Osteoblast (primary cell): ENCODE measurements at regions not wholly inside any gene's neighbourhood (a gene's known extent, or its start where the extent isn't known, plus 50 kb on each side); places are given as distances from the start of the nearest gene placed in this dataset.
"Not testable (repeated sequence)": the region's sequence is repeated elsewhere in the genome, so short reads cannot be mapped to it uniquely, and the experiment has no call there.

ENCODE experiments used
- DNase-seq: peaks from one replicate; pipeline ENCODE4 v3.0.0; 2011; ENCODE audit warnings: low spot score, mixed read lengths; ENCODE audit not compliant: insufficient read length; ENCODE audit errors: missing footprints
- H2AFZ ChIP-seq: 2 replicates; pipeline ENCODE4 v1.6.0; 2011; ENCODE audit warnings: mild to moderate bottlenecking, low read length
- H3K27ac ChIP-seq: 2 replicates; pipeline ENCODE4 v1.5.1; 2011; ENCODE audit warnings: mild to moderate bottlenecking, low read depth, low read length, moderate library complexity
- H3K27me3 ChIP-seq: 2 replicates; pipeline ENCODE4 v1.6.0; 2012; ENCODE audit warnings: mild to moderate bottlenecking, control low read depth, inconsistent platforms, low read length, moderate library complexity; ENCODE audit not compliant: insufficient read depth
- H3K36me3 ChIP-seq: 2 replicates; pipeline ENCODE4 v1.5.1; 2011; ENCODE audit warnings: mild to moderate bottlenecking, low read length, control low read depth, moderate library complexity; ENCODE audit not compliant: insufficient read depth
- H3K4me1 ChIP-seq: 2 replicates; pipeline ENCODE4 v1.5.1; 2011; ENCODE audit warnings: mild to moderate bottlenecking, low read length, control low read depth, moderate library complexity; ENCODE audit not compliant: insufficient read depth
- H3K4me2 ChIP-seq: 2 replicates; pipeline ENCODE4 v1.6.0; 2011; ENCODE audit warnings: mild to moderate bottlenecking, low read length; ENCODE audit not compliant: insufficient read depth
- H3K4me3 ChIP-seq: fragments of 200-600 bp; sonication (generic); 3 replicates; pipeline ENCODE4 v1.5.1; 2012; ENCODE audit warnings: mild to moderate bottlenecking, low read length, inconsistent platforms; ENCODE audit not compliant: insufficient read depth
- H3K79me2 ChIP-seq: 2 replicates; pipeline ENCODE4 v1.6.0; 2012; ENCODE audit warnings: mild to moderate bottlenecking, low read length, control low read depth, inconsistent platforms; ENCODE audit not compliant: insufficient read depth
- H3K9me3 ChIP-seq: 2 replicates; pipeline ENCODE4 v1.5.1; 2011; ENCODE audit warnings: low read depth, low read length, control low read depth
- H4K20me1 ChIP-seq: 2 replicates; pipeline ENCODE4 v1.6.0; 2012; ENCODE audit warnings: mild to moderate bottlenecking, low read length, control low read depth; ENCODE audit not compliant: insufficient read depth
- CTCF ChIP-seq: IDR thresholded peaks from 2 replicates; pipeline ENCODE4 v1.5.1; 2011; ENCODE audit warnings: mild to moderate bottlenecking, low read depth, low read length, moderate library complexity; ENCODE audit errors: extremely low read depth

DNA sequence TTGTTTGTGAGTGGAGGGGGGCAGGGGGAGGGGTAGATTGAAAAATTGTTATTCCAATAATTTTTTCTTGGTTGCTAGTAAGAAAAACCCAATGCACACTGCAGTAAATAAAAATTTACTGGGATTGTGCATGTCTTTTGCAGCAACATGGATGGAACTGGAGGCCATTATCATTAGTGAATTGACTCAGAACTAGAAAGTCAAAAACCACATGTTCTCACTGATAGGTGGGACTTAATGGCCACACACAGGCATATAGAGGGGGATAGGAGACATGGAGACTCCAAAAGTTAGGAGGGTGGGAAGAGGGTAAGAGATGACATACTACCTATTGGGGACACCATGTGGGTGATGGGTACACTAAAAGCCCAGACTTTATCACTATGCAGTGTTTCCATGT is 67.2 kb downstream of the BUB3 start:
- Histone ChIP-seq H3K9me3 (no peaks in the 10 kb centered on the region), H3K4me3 (no peak overlapping the region), H3K36me3 (no peaks in the 10 kb centered on the region), H4K20me1 (no peaks in the 10 kb centered on the region), H3K27me3 (no peaks in the 10 kb centered on the region), H3K27ac (no peak overlapping the region), H3K4me2 (no peak overlapping the region), H3K79me2 (no peaks in the 10 kb centered on the region), H3K4me1 (no peaks in the 10 kb centered on the region), H2AFZ (no peak overlapping the region)
- no peak for DNase-seq
- no peak for TF ChIP-seq CTCF

DNA sequence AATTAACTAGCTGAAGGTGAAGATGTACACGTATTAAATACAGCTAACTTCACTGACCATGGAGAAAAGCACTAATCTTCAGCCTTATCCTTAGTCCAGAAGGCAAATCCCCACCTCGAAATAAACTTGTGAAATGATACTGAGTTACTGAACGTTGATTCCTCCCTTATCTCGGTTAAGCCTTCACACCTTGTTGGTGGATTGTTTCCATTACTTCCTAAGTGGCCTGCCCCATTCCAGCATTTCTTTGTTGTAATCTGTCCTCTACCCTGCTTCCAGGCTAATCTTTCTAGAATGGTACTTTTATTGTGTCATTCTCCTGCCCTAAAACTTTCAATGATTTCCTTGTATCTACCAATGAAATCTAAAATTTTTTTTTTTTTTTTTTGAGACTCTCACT is 68.6 kb downstream of the BUB3 start:
- H3K9me3 ChIP-seq = no peaks in the 10 kb centered on the region
- no peaks in the 10 kb centered on the region for H3K79me2 ChIP-seq
- H3K36me3 ChIP-seq = no peaks in the 10 kb centered on the region
- no peak overlapping the region for H3K4me2 ChIP-seq
- no peak for TF ChIP-seq CTCF
- H3K4me1 ChIP-seq = no peaks in the 10 kb centered on the region
- no peak overlapping the region for H3K27ac ChIP-seq
- H4K20me1 ChIP-seq = no peaks in the 10 kb centered on the region
- DNase-seq = no peak
- no peak overlapping the region for H2AFZ ChIP-seq
- H3K4me3 ChIP-seq = no peak overlapping the region
- H3K27me3 ChIP-seq = no peaks in the 10 kb centered on the region

DNA sequence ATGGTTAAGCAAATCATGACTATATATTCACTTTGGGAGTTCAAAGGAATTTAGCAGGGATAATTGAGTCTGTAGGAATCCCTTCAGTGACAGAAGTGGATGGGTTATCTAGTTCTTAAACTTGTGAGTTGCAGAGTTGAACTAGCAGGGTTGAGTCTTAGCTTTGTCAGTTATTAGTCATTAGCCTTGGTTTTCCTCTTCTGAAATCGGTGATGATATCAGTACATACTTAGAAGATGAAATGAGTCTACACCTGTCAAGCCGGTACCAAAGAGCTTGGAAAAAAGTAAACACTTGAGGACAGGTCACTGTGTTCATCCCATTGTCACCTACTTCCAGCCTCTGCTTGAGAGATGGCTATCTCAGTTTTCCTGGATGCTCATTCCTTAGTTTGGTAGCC is 73.5 kb downstream of the BUB3 start:
- Histone ChIP-seq H3K27me3 (no peaks in the 10 kb centered on the region), H3K4me1 (no peaks in the 10 kb centered on the region), H3K4me3 (no peak overlapping the region), H3K9me3 (no peaks in the 10 kb centered on the region), H2AFZ (no peak overlapping the region), H3K27ac (no peak overlapping the region), H3K4me2 (no peak overlapping the region), H3K36me3 (no peaks in the 10 kb centered on the region), H3K79me2 (no peaks in the 10 kb centered on the region), H4K20me1 (no peaks in the 10 kb centered on the region)
- TF ChIP-seq CTCF = no peak
- no peak for DNase-seq

DNA sequence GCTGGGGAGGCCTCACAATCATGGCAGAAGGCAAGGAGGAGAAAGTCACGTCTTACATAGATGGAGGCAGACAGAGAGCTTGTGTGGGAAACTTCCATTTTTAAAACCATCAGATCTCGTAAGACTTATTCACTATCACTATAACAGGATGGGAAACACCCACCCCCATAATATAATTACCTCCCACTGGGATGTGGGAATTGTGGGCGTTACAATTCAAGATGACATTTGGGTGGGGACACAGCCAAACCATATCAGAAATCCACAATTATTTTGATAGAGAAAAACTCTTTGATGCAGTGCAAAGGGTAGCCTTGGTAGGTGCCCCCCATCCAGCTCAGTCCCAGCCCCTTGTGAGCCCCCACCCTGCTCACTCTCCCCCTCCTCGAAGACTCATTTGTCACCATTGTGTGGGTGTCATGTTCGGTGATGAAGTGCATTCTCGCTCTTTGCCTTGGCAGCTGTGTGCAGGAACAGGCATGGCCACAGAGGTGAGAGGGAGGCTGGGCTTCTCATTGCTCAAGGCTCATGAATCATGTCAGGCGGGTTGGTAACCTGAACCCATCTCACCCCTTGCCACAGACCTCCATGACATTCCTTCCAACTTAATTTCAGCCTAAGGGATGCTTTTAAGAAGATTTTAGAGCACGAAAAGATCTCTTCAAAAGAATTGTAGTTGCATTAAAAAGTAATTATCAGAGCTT is 75.9 kb downstream of the BUB3 start:
- no peak for TF ChIP-seq CTCF
- H3K4me1 ChIP-seq = no peaks in the 10 kb centered on the region
- no peak overlapping the region for H3K27ac ChIP-seq
- no peak overlapping the region for H3K4me3 ChIP-seq
- H3K27me3 ChIP-seq = no peaks in the 10 kb centered on the region
- H3K4me2 ChIP-seq = no peak overlapping the region
- no peaks in the 10 kb centered on the region for H4K20me1 ChIP-seq
- H2AFZ ChIP-seq = no peak overlapping the region
- no peak for DNase-seq
- H3K9me3 ChIP-seq = no peaks in the 10 kb centered on the region
- H3K36me3 ChIP-seq = no peaks in the 10 kb centered on the region
- no peaks in the 10 kb centered on the region for H3K79me2 ChIP-seq

DNA sequence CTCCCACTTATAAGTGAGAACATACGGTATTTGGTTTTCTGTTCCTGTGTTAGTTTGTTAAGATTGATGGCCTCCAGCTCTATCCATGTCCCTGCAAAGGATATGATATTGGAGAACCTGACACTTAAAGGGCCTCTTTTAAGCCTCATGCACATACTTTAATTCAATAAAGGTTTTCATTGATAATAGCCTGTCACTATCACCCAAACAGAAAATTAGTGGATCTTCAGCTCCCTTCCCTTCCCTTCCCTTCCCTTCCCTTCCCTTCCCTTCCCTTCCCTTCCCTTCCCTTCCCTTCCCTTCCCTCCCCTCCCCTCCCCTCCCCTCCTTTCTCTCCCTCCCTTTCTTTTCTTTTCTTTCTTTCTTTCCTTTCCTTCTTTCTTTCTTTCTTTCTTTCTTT is 78.7 kb downstream of the BUB3 start:
- H4K20me1 ChIP-seq, H3K4me2 ChIP-seq, H2AFZ ChIP-seq, H3K27ac ChIP-seq, H3K36me3 ChIP-seq, DNase-seq, H3K9me3 ChIP-seq, H3K79me2 ChIP-seq, H3K27me3 ChIP-seq, H3K4me3 ChIP-seq, H3K4me1 ChIP-seq: not testable (repeated sequence)

DNA sequence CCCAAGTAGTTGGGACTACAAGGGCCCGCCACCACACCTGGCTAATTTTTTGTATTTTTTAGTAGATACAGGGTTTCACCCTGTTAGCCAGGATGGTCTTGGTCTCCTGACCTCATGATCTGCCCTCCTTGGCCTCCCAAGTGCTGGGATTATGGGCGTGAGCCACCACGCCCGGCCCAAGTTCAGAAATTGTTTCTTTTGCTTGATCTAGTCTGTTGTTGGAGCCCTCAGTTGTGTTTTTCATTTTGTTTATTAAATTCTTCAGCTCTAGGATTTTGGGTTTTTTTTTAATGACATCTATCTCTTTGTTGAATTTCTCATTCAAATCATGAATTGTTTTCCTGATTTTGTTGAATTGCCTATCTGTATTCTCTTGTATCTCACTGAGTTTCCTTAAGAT is 80.8 kb downstream of the BUB3 start:
- not testable (repeated sequence) for H3K36me3 ChIP-seq, H3K9me3 ChIP-seq, H2AFZ ChIP-seq, DNase-seq, H3K4me3 ChIP-seq, H4K20me1 ChIP-seq, H3K27me3 ChIP-seq, H3K79me2 ChIP-seq, H3K4me1 ChIP-seq, H3K4me2 ChIP-seq, H3K27ac ChIP-seq
